HEK293T (cell line): ENCODE measurements at regions not wholly inside any gene's neighbourhood (a gene's known extent, or its start where the extent isn't known, plus 50 kb on each side); places are given as distances from the start of the nearest gene placed in this dataset.

Source experiments
- ARNT ChIP-seq: fragments of 450-650 bp; IDR thresholded peaks from 2 replicates; pipeline ENCODE4 v1.6.1; 2017; ENCODE audit warnings: mild to moderate bottlenecking
- BHLHE40 ChIP-seq: fragments of 450-650 bp; IDR thresholded peaks from 2 replicates; pipeline ENCODE4 v1.6.1; 2016; ENCODE audit warnings: mild to moderate bottlenecking, moderate library complexity, borderline replicate concordance
- ELF4 ChIP-seq: fragments of 450-650 bp; IDR thresholded peaks from 2 replicates; pipeline ENCODE4 v1.6.1; 2017; ENCODE audit warnings: antibody characterized with exemption
- LEF1 ChIP-seq: fragments of 450-650 bp; IDR thresholded peaks from 2 replicates; pipeline ENCODE4 v1.6.1; 2017; ENCODE audit warnings: mild to moderate bottlenecking, borderline replicate concordance
- SUZ12 ChIP-seq: fragments of 450-650 bp; IDR thresholded peaks from 2 replicates; pipeline ENCODE4 v1.6.1; 2016; ENCODE audit warnings: mild to moderate bottlenecking
- TARDBP ChIP-seq: fragments of 450-650 bp; IDR thresholded peaks from 2 replicates; pipeline ENCODE4 v1.6.1; 2016
- ZNF384 ChIP-seq: fragments of 450-650 bp; IDR thresholded peaks from 2 replicates; pipeline ENCODE4 v1.6.1; 2016

GRCh38 chr4:132228676-132229075 is 920.4 kb upstream of the PCDH10 start:
- TF ChIP-seq ZNF384 (no peak), ELF4 (no peak), LEF1 (no peak), BHLHE40 (no peak), ARNT (no peak), TARDBP (no peak), SUZ12 (no peak)
